ENCODE measurements at regions not wholly inside any gene's neighbourhood (a gene's known extent, or its start where the extent isn't known, plus 50 kb on each side); places are given as distances from the start of the nearest gene placed in this dataset.

DNA sequence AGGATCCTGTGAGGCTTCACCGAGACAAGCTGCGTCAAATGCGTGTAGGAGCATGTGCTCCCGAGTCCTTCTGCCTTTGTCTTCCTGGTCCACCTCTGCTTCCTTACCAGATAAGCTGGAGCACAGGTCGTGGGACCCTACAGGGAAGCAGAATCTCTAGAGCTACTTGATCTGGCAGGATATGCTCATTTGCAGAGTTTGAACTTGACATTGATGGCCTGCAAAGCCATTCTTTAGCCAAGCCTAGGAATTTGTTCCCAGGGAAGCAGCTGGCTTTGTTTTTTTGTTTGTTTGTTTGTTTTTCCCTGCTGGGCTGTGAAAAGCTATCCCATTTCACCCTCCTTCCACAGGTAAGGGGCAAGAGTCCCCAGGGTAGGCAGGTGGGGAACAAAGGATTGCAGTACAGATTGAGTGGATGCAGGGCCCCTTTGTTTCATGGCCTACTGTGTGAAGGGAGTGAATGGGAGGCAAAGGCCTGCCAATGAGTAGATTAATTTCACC lies 200.0 kb upstream of the BMPER start:
- ATAC-seq (no peak), DNase-seq (no peak)
- H3K36me3 Mint-ChIP-seq: peaks cover 9% of the 10 kb centered on the region
- peaks cover 5% of the 10 kb centered on the region for H3K9me3 ChIP-seq (ENCODE audit: control insufficient read depth, insufficient read depth, low read length)
- TF ChIP-seq, protein P1, sequence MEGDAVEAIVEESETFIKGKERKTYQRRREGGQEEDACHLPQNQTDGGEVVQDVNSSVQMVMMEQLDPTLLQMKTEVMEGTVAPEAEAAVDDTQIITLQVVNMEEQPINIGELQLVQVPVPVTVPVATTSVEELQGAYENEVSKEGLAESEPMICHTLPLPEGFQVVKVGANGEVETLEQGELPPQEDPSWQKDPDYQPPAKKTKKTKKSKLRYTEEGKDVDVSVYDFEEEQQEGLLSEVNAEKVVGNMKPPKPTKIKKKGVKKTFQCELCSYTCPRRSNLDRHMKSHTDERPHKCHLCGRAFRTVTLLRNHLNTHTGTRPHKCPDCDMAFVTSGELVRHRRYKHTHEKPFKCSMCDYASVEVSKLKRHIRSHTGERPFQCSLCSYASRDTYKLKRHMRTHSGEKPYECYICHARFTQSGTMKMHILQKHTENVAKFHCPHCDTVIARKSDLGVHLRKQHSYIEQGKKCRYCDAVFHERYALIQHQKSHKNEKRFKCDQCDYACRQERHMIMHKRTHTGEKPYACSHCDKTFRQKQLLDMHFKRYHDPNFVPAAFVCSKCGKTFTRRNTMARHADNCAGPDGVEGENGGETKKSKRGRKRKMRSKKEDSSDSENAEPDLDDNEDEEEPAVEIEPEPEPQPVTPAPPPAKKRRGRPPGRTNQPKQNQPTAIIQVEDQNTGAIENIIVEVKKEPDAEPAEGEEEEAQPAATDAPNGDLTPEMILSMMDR (IDR thresholded peaks at IDR 0.05): no peak
- H3K36me3 ChIP-seq (ENCODE audit: control insufficient read depth, insufficient read depth, low read length): no peaks in the 10 kb centered on the region
- H3K4me3 Mint-ChIP-seq: peak overlapping the region; percentile 31
- H3K27me3 ChIP-seq (ENCODE audit: control insufficient read depth, insufficient read depth, low read length): no peaks in the 10 kb centered on the region
- 62% methylated on average over 5 of the region's 5 CpGs for WGBS (ENCODE audit: insufficient coverage)
- peaks cover 3 to 4% of the 10 kb centered on the region in 2 donors for H3K9me3 Mint-ChIP-seq
- peaks cover 56% of the 10 kb centered on the region for H3K4me1 ChIP-seq (ENCODE audit: control insufficient read depth, insufficient read depth, low read length)
- peak overlapping the region; percentile 90 to 95 for H3K27ac Mint-ChIP-seq
- no peaks in the 10 kb centered on the region for H3K27me3 Mint-ChIP-seq (ENCODE audit: low read depth in 2 of 2)
- no peak overlapping the region for H3K4me3 ChIP-seq (ENCODE audit: low read length)
- H3K4me1 Mint-ChIP-seq: peaks cover 76 to 85% of the 10 kb centered on the region in 2 donors
- intact Hi-C loops (cut with micrococcal nuclease): no loop called here
- peak overlapping the region; percentile 66 for H3K27ac ChIP-seq (ENCODE audit: low read length)

DNA sequence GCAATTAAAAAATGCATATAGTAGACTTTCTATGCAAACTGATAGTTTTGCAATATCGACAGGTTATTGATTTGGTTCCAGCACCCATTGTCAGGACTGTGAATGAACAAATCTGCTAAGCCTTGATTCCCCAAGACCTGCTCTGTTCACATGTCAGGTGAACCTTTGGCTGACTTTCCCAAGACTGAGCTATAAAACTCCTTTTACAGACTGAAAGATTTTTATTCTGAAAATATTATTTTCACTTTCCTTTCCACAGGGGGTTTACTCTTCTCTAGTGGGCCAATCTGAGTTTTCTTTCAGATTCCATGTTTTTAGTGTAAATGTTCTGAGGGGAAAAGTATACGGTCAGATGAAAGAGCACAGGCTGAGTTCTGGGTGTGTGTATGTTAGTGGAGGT lies 199.2 kb upstream of the BMPER start:
- intact Hi-C loops (cut with micrococcal nuclease): no loop called here

DNA sequence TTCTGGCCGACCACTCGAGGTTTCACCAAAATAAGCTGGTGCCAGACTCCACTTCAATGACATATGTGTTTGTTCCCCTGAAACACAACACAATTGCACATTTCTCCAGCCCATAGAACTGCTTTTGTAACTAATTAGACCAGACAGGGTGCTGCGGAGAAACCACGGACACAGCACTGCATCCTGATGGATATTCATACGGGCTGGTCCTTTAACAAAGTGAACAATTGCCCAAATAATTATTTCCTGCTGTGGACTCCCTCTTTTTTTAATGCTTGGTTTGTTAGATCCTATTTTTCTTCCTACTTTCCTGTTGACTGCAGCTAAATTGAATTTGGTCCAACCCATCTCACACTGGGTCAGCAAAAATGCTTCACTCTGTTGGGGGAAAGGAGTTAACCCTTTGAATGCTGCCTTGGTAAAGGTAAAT lies 198.6 kb upstream of the BMPER start:
- TF ChIP-seq, protein P1 (IDR thresholded peaks at IDR 0.05): no peak
- Histone ChIP-seq H3K4me3 (ENCODE audit: low read length) (no peak overlapping the region), H3K4me1 (ENCODE audit: control insufficient read depth, insufficient read depth, low read length) (peaks cover 50% of the 10 kb centered on the region), H3K27ac (ENCODE audit: low read length) (peak overlapping the region; percentile 66), H3K27me3 (ENCODE audit: control insufficient read depth, insufficient read depth, low read length) (no peaks in the 10 kb centered on the region), H3K36me3 (ENCODE audit: control insufficient read depth, insufficient read depth, low read length) (no peaks in the 10 kb centered on the region), H3K9me3 (ENCODE audit: control insufficient read depth, insufficient read depth, low read length) (no peaks in the 10 kb centered on the region)
- H3K4me1 Mint-ChIP-seq: peaks cover 76 to 86% of the 10 kb centered on the region in 2 donors
- H3K27ac Mint-ChIP-seq: peak overlapping the region; percentile 90 to 95
- 69% methylated on average over 5 of the region's 5 CpGs for WGBS (ENCODE audit: insufficient coverage)
- H3K4me3 Mint-ChIP-seq: peak overlapping the region; percentile 70
- intact Hi-C loops (cut with micrococcal nuclease): no loop called here
- H3K27me3 Mint-ChIP-seq (ENCODE audit: low read depth in 2 of 2): no peaks in the 10 kb centered on the region
- H3K9me3 Mint-ChIP-seq: peaks cover 3 to 4% of the 10 kb centered on the region in 2 donors
- DNase-seq (no peak), ATAC-seq (no peak)
- H3K36me3 Mint-ChIP-seq: no peaks in the 10 kb centered on the region

More for the DNA sequence above, 199.2 kb upstream of the BMPER start:
- Histone ChIP-seq H3K4me1 (ENCODE audit: control insufficient read depth, insufficient read depth, low read length) (peaks cover 54% of the 10 kb centered on the region), H3K27me3 (ENCODE audit: control insufficient read depth, insufficient read depth, low read length) (no peaks in the 10 kb centered on the region), H3K27ac (ENCODE audit: low read length) (peak overlapping the region; percentile 66), H3K36me3 (ENCODE audit: control insufficient read depth, insufficient read depth, low read length) (no peaks in the 10 kb centered on the region), H3K9me3 (ENCODE audit: control insufficient read depth, insufficient read depth, low read length) (peaks cover 3% of the 10 kb centered on the region), H3K4me3 (ENCODE audit: low read length) (no peak overlapping the region)
- no peak for DNase-seq
- Mint-ChIP-seq H3K36me3 (peaks cover 1% of the 10 kb centered on the region), H3K4me3 (peak overlapping the region; percentile 70), H3K4me1 (peaks cover 76 to 85% of the 10 kb centered on the region in 2 donors), H3K9me3 (peaks cover 3 to 4% of the 10 kb centered on the region in 2 donors), H3K27me3 (ENCODE audit: low read depth in 2 of 2) (no peaks in the 10 kb centered on the region), H3K27ac (peak overlapping the region; percentile 90 to 95)
- TF ChIP-seq, protein P1 (IDR thresholded peaks at IDR 0.05): no peak
- ATAC-seq: no peak
- WGBS (ENCODE audit: insufficient coverage): 84% methylated on average over 2 of the region's 2 CpGs

DNA sequence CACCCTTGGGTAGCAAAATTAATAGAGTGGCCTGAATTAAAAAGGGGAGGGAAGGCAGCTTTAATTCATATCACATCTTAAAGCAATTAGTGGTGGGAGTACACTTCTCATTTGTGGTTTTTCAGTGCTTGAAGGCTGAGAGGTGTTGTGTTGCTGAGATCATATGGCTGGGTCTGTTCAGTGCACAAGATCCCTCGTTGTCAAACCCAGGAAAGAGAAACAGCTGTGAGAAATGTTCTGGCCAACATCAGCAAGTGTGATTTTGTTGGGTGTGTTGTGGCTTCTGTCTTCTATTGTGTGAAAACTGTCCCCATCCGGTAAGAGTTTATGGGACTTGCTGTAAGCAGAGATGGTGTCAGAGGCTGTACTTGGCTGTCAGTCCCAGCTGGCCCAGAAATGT lies 197.9 kb upstream of the BMPER start:
- peaks cover 2% of the 10 kb centered on the region in 2 donors for H3K9me3 Mint-ChIP-seq
- H3K4me1 Mint-ChIP-seq: peaks cover 74 to 85% of the 10 kb centered on the region in 2 donors
- ATAC-seq: peak; percentile 79 to 91 (median 89)
- intact Hi-C loops (cut with micrococcal nuclease): no loop called here
- 46% methylated on average over 2 of the region's 2 CpGs for WGBS (ENCODE audit: insufficient coverage)
- Histone ChIP-seq H3K36me3 (ENCODE audit: control insufficient read depth, insufficient read depth, low read length) (no peaks in the 10 kb centered on the region), H3K27ac (ENCODE audit: low read length) (peak overlapping the region; percentile 66), H3K27me3 (ENCODE audit: control insufficient read depth, insufficient read depth, low read length) (no peaks in the 10 kb centered on the region), H3K9me3 (ENCODE audit: control insufficient read depth, insufficient read depth, low read length) (no peaks in the 10 kb centered on the region), H3K4me1 (ENCODE audit: control insufficient read depth, insufficient read depth, low read length) (peaks cover 48% of the 10 kb centered on the region), H3K4me3 (ENCODE audit: low read length) (no peak overlapping the region)
- H3K27ac Mint-ChIP-seq: peak overlapping the region; percentile 90 to 95
- H3K4me3 Mint-ChIP-seq: peak overlapping the region; percentile 70
- TF ChIP-seq, protein P1 (IDR thresholded peaks at IDR 0.05): no peak
- no peaks in the 10 kb centered on the region for H3K27me3 Mint-ChIP-seq (ENCODE audit: low read depth in 2 of 2)
- peak; percentile 39 to 56 for DNase-seq
- H3K36me3 Mint-ChIP-seq: no peaks in the 10 kb centered on the region

All from natural killer cell (primary cell).